GM19468 (cell line): ENCODE measurements at regions not wholly inside any gene's neighbourhood (a gene's known extent, or its start where the extent isn't known, plus 50 kb on each side); places are given as distances from the start of the nearest gene placed in this dataset.

Source experiments
- ATAC-seq: cut with Tn5 transposase; IDR thresholded peaks from one replicate; pipeline ENCODE4 v1.9.1; 2021; ENCODE audit warnings: mild to moderate bottlenecking, moderate library complexity, moderate number of reproducible peaks; ENCODE audit not compliant: unreplicated experiment; ENCODE audit errors: extremely low read depth

GRCh38 chr7:125681508-125681907 lies 751.9 kb upstream of the POT1 start:
- ATAC-seq, result no peak

- ATAC-seq, result no peak
These were observed 749.1 kb upstream of the POT1 start for GRCh38 chr7:125678771-125679170.

GRCh38 chr7:125675640-125676039 lies 746.0 kb upstream of the POT1 start:
- no peak for ATAC-seq

GRCh38 chr7:125675169-125675568 lies 745.5 kb upstream of the POT1 start:
- no peak for ATAC-seq

GRCh38 chr7:125670926-125671572 lies 741.4 kb upstream of the POT1 start:
- ATAC-seq, result no peak

GRCh38 chr7:125668321-125668993 lies 738.8 kb upstream of the POT1 start:
- no peak for ATAC-seq

- ATAC-seq, result no peak
These were observed 735.0 kb upstream of the POT1 start for GRCh38 chr7:125664625-125665024.

- no peak for ATAC-seq
These were observed 734.3 kb upstream of the POT1 start for GRCh38 chr7:125663961-125664360.

- ATAC-seq, result no peak
These were observed 732.1 kb upstream of the POT1 start for GRCh38 chr7:125661677-125662076.

GRCh38 chr7:125661006-125661405 lies 731.4 kb upstream of the POT1 start:
- ATAC-seq, result no peak

- ATAC-seq, result no peak
These were observed 724.5 kb upstream of the POT1 start for GRCh38 chr7:125654076-125654475.

- ATAC-seq, result no peak
These were observed 722.4 kb upstream of the POT1 start for GRCh38 chr7:125651823-125652528.

- ATAC-seq, result no peak
These were observed 718.9 kb upstream of the POT1 start for GRCh38 chr7:125648543-125648942.

- ATAC-seq, result no peak
These were observed 716.1 kb upstream of the POT1 start for GRCh38 chr7:125645770-125646169.

- no peak for ATAC-seq
These were observed 714.5 kb upstream of the POT1 start for GRCh38 chr7:125644109-125644508.

- no peak for ATAC-seq
These were observed 713.7 kb upstream of the POT1 start for GRCh38 chr7:125643302-125643701.

GRCh38 chr7:125641884-125642283 lies 712.3 kb upstream of the POT1 start:
- ATAC-seq, result no peak

- no peak for ATAC-seq
These were observed 706.8 kb upstream of the POT1 start for GRCh38 chr7:125636320-125636962.

- no peak for ATAC-seq
These were observed 688.9 kb upstream of the POT1 start for GRCh38 chr7:125618516-125618915.

GRCh38 chr7:125611582-125611981 lies 682.0 kb upstream of the POT1 start:
- ATAC-seq, result no peak

GRCh38 chr7:125606671-125607070 lies 677.0 kb upstream of the POT1 start:
- no peak for ATAC-seq
